ENCODE measurements at regions not wholly inside any gene's neighbourhood (a gene's known extent, or its start where the extent isn't known, plus 50 kb on each side); places are given as distances from the start of the nearest gene placed in this dataset.

DNA sequence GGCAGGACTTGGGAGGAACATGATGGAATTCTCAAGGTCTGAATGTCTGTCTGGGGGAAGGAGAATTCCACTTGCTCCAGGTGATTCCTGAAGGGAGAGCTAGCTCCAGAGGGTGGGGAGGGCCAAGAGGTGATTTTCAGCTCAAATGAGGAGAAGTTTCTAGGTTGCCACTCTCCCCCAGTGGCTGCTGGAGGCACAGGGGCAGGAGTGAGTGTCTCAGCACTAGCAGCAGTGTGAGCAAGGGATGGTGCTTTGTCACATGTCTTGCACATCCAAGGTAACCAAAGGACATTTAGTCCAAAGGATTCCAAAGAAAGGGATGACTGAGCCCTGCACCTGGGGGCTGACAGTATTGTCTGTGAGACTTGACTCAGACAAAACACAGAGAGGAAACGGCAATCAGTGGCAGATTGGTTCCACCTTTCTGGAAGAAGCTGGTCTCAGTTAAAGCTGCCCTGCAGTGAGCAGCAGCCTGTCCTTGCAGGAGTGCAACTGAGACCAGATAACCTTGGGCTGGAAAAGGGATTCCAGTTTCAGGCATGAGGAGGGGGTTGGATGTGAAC, 51.2 kb upstream of the PCBD1 start:
- no peak overlapping the region for H3K9ac ChIP-seq (ENCODE audit: low read depth in 1 of 2, low read length in 2 of 2)

DNA sequence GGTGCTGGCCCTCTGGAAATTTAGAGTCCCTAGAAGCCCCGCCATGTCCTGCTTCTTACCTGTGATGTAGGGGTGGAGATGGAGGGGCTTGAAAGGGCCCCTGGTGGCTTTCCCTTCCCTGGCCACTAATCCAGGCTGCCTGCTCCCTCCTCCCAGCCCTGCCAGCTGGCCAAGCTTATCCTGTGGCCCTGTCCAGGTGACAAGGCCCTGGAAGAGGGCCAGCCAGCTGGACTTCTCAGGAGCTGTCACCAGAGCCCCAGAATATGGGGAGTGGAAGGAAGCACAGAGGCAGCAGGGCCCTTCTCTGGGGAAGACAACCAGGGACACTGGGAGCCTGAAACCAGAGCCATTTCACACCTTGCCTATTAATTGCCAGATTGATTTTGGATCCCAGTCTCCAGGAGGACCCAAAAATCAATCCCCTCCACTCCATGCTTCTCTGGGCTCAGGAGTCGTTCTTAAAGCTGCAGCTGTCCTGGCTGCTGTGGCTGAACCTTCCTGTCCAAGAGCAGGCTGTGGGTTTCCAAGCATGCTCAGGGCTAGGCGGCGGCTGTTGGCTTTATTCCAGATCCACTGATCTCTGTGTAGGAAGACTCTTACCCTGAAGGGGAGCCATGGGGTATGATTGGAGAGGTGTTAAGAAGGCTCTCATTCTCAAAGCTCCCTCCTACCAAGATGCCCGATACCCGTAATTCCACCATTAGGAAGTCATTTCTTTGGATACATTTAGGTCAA, 52.6 kb upstream of the PCBD1 start:
- Histone ChIP-seq H3K4me3 (ENCODE audit: low read depth in 1 of 2, low read length in 2 of 2) (no peak overlapping the region), H3K36me3 (ENCODE audit: control insufficient read depth in 1 of 2, insufficient read depth in 2 of 2, low read length in 2 of 2) (no peaks in the 10 kb centered on the region), H3K27me3 (ENCODE audit: control insufficient read depth in 1 of 2, insufficient read depth in 2 of 2, low read length in 2 of 2) (no peaks in the 10 kb centered on the region), H3K9ac (ENCODE audit: low read depth in 1 of 2, low read length in 2 of 2) (no peak overlapping the region), H3K9me3 (ENCODE audit: control insufficient read depth in 1 of 2, low read length in 2 of 2) (no peaks in the 10 kb centered on the region), H3K27ac (ENCODE audit: low read depth, low read length) (no peak overlapping the region), H3K4me1 (ENCODE audit: control insufficient read depth in 1 of 2, insufficient read depth in 2 of 2, low read length in 2 of 2) (no peaks in the 10 kb centered on the region)

More for the DNA sequence above, 51.2 kb upstream of the PCBD1 start:
- H3K27ac ChIP-seq (ENCODE audit: low read depth, low read length) = no peak overlapping the region
- H3K36me3 ChIP-seq (ENCODE audit: control insufficient read depth in 1 of 2, insufficient read depth in 2 of 2, low read length in 2 of 2) = no peaks in the 10 kb centered on the region
- no peaks in the 10 kb centered on the region for H3K27me3 ChIP-seq (ENCODE audit: control insufficient read depth in 1 of 2, insufficient read depth in 2 of 2, low read length in 2 of 2)
- H3K4me1 ChIP-seq (ENCODE audit: control insufficient read depth in 1 of 2, insufficient read depth in 2 of 2, low read length in 2 of 2) = no peaks in the 10 kb centered on the region
- H3K9me3 ChIP-seq (ENCODE audit: control insufficient read depth in 1 of 2, low read length in 2 of 2) = no peaks in the 10 kb centered on the region
- H3K4me3 ChIP-seq (ENCODE audit: low read depth in 1 of 2, low read length in 2 of 2) = no peak overlapping the region

DNA sequence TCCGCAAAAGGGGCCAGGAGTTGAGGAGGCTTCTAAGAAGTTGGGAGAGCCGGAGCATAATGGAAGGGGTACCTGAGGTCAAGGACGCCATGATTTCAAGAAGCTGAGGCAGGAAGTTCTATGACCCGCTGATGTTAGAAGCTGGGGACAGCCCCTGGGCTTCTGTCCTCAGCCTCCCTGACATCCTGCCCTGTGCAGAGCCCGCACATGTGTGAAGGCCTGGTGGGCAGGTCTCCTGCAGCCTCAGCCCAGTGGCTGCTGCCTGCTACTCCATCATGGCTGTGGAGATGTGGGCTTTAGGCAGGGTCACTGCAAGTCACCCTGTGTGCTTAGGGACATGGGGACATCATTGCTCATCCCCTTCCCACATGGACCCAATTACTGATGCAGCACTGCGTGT, 53.8 kb upstream of the PCBD1 start:
- no peaks in the 10 kb centered on the region for H3K27me3 ChIP-seq (ENCODE audit: control insufficient read depth in 1 of 2, insufficient read depth in 2 of 2, low read length in 2 of 2)
- H3K36me3 ChIP-seq (ENCODE audit: control insufficient read depth in 1 of 2, insufficient read depth in 2 of 2, low read length in 2 of 2) = no peaks in the 10 kb centered on the region
- no peak overlapping the region for H3K4me3 ChIP-seq (ENCODE audit: low read depth in 1 of 2, low read length in 2 of 2)
- H3K9me3 ChIP-seq (ENCODE audit: control insufficient read depth in 1 of 2, low read length in 2 of 2) = no peaks in the 10 kb centered on the region
- H3K4me1 ChIP-seq (ENCODE audit: control insufficient read depth in 1 of 2, insufficient read depth in 2 of 2, low read length in 2 of 2) = no peaks in the 10 kb centered on the region
- no peak overlapping the region for H3K27ac ChIP-seq (ENCODE audit: low read depth, low read length)
- no peak overlapping the region for H3K9ac ChIP-seq (ENCODE audit: low read depth in 1 of 2, low read length in 2 of 2)

DNA sequence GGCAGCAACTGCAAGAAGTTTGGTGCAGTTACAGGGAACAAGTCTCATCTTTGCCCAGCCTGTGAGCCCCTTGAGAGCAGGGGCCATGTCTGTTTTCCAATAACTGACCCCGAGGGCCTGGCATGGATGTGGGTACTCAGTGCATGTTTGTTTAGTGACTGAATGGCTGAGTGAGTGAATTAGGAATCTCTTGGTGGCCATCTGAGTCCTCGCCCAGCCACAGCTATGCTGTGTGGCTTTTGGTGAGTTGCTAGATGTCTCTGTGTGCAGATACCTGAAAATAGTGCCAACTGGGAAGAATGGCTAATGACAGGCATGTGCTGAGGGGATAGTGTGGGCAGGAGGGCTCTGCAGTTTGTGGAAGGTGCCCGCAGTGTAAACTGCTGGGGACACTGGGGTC, 54.4 kb upstream of the PCBD1 start:
- H3K9ac ChIP-seq (ENCODE audit: low read depth in 1 of 2, low read length in 2 of 2) = no peak overlapping the region
- no peaks in the 10 kb centered on the region for H3K36me3 ChIP-seq (ENCODE audit: control insufficient read depth in 1 of 2, insufficient read depth in 2 of 2, low read length in 2 of 2)
- H3K9me3 ChIP-seq (ENCODE audit: control insufficient read depth in 1 of 2, low read length in 2 of 2) = no peaks in the 10 kb centered on the region
- no peak overlapping the region for H3K27ac ChIP-seq (ENCODE audit: low read depth, low read length)
- H3K4me3 ChIP-seq (ENCODE audit: low read depth in 1 of 2, low read length in 2 of 2) = no peak overlapping the region
- no peaks in the 10 kb centered on the region for H3K4me1 ChIP-seq (ENCODE audit: control insufficient read depth in 1 of 2, insufficient read depth in 2 of 2, low read length in 2 of 2)
- H3K27me3 ChIP-seq (ENCODE audit: control insufficient read depth in 1 of 2, insufficient read depth in 2 of 2, low read length in 2 of 2) = no peaks in the 10 kb centered on the region

DNA sequence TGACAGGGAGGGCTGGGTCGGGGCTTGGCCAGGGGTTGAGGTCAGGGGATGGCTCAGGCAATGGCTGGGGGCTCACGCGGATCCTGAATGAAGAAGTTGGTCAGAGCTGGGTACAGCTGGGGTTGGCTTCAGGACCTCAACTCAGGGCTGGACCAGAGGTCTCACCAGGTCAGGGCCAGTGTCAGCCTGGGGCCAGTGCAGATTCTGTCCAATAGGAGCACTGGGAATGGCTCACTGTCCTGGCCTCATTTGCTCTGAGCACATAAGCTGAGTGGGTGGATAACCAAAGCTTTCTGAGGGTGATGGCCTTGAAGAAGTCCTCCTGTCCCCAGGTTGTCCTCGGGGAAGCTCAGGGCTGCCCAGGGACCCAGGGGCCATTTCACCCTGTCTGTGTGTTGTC, 54.9 kb upstream of the PCBD1 start:
- no peak overlapping the region for H3K27ac ChIP-seq (ENCODE audit: low read depth, low read length)
- no peaks in the 10 kb centered on the region for H3K36me3 ChIP-seq (ENCODE audit: control insufficient read depth in 1 of 2, insufficient read depth in 2 of 2, low read length in 2 of 2)
- H3K4me3 ChIP-seq (ENCODE audit: low read depth in 1 of 2, low read length in 2 of 2) = no peak overlapping the region
- H3K9me3 ChIP-seq (ENCODE audit: control insufficient read depth in 1 of 2, low read length in 2 of 2) = no peaks in the 10 kb centered on the region
- no peaks in the 10 kb centered on the region for H3K4me1 ChIP-seq (ENCODE audit: control insufficient read depth in 1 of 2, insufficient read depth in 2 of 2, low read length in 2 of 2)
- no peaks in the 10 kb centered on the region for H3K27me3 ChIP-seq (ENCODE audit: control insufficient read depth in 1 of 2, insufficient read depth in 2 of 2, low read length in 2 of 2)
- H3K9ac ChIP-seq (ENCODE audit: low read depth in 1 of 2, low read length in 2 of 2) = no peak overlapping the region

DNA sequence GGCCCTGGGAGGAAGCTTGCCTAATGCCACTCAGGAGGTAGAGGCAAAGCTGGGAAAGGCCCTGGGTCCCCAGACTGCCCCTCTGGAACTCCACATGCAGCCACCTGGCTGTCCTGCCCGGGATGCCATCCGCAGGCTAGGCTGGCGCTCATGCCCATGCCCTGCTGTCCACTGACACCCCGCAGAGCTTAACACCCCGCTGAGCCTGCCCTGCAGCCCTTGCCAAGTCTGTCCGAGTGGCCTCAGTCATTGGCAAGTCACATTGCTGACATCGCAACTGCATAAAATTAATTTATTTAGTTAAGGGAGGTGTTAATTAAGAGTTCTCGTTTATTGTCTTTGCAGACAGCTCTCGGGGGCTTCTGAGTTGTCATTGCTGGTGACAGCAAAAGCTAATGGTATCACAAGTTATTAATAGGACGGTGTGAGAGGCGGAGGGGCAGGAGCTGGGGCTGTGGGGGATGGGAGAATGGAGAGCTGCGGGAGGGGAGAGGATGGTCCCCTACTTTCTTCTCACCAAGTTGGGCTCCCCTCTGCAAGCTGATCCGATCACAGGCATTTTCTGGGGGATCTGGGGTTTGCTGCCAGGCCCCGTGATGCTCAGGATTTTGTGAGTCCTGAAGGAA, 55.6 kb upstream of the PCBD1 start:
- Histone ChIP-seq H3K27me3 (ENCODE audit: control insufficient read depth in 1 of 2, insufficient read depth in 2 of 2, low read length in 2 of 2) (no peaks in the 10 kb centered on the region), H3K4me3 (ENCODE audit: low read depth in 1 of 2, low read length in 2 of 2) (no peak overlapping the region), H3K36me3 (ENCODE audit: control insufficient read depth in 1 of 2, insufficient read depth in 2 of 2, low read length in 2 of 2) (no peaks in the 10 kb centered on the region), H3K27ac (ENCODE audit: low read depth, low read length) (no peak overlapping the region), H3K4me1 (ENCODE audit: control insufficient read depth in 1 of 2, insufficient read depth in 2 of 2, low read length in 2 of 2) (no peaks in the 10 kb centered on the region), H3K9me3 (ENCODE audit: control insufficient read depth in 1 of 2, low read length in 2 of 2) (no peaks in the 10 kb centered on the region), H3K9ac (ENCODE audit: low read depth in 1 of 2, low read length in 2 of 2) (no peak overlapping the region)

DNA sequence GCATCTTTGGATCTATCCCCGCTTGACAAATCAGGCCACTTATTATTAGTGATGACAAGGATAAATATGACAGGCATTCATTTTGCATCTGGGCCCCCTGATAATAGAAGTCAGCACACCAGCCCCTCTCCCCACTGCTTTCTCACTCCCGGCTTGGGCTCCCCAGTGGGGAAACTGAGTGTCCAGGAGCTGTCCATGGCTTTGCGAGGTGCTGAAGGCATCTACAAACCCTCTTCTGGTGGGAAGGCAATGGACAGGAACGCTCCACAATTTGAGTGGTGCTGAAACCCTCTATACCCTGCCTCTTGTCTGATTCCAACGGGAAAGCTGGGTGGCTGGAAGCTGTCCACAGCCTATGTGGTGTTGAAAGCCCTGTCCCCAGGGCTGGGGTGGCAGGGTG, 61.7 kb upstream of the PCBD1 start:
- H3K4me3 ChIP-seq (ENCODE audit: low read depth in 1 of 2, low read length in 2 of 2) = no peak overlapping the region
- H3K9ac ChIP-seq (ENCODE audit: low read depth in 1 of 2, low read length in 2 of 2) = no peak overlapping the region
- no peak overlapping the region for H3K27ac ChIP-seq (ENCODE audit: low read depth, low read length)
- H3K36me3 ChIP-seq (ENCODE audit: control insufficient read depth in 1 of 2, insufficient read depth in 2 of 2, low read length in 2 of 2) = no peaks in the 10 kb centered on the region
- H3K27me3 ChIP-seq (ENCODE audit: control insufficient read depth in 1 of 2, insufficient read depth in 2 of 2, low read length in 2 of 2) = no peaks in the 10 kb centered on the region
- H3K4me1 ChIP-seq (ENCODE audit: control insufficient read depth in 1 of 2, insufficient read depth in 2 of 2, low read length in 2 of 2) = peaks cover 0 to 4% of the 10 kb centered on the region in 2 donors
- no peaks in the 10 kb centered on the region for H3K9me3 ChIP-seq (ENCODE audit: control insufficient read depth in 1 of 2, low read length in 2 of 2)

DNA sequence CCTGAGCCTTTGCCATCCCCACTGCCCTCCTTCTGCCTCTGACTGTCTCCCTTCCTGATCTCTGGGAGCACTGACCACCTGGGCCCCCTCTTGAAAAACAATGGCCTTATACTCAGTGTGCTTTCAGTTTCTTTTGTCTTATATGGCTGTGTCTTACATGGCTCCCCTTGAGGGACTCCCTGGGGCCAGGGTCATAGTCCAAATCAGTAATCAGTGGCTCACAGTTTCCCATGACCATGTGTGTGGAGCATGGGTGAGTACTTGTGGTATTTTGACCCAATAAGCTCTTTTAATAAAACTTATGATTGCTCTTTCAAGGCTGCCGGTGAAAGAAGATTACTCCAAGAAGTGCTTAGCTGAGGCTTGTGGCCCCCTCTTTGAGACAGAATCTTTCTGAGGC, 62.4 kb upstream of the PCBD1 start:
- H3K36me3 ChIP-seq (ENCODE audit: control insufficient read depth in 1 of 2, insufficient read depth in 2 of 2, low read length in 2 of 2) = no peaks in the 10 kb centered on the region
- no peak overlapping the region for H3K27ac ChIP-seq (ENCODE audit: low read depth, low read length)
- peaks cover 0 to 4% of the 10 kb centered on the region in 2 donors for H3K4me1 ChIP-seq (ENCODE audit: control insufficient read depth in 1 of 2, insufficient read depth in 2 of 2, low read length in 2 of 2)
- H3K9ac ChIP-seq (ENCODE audit: low read depth in 1 of 2, low read length in 2 of 2) = no peak overlapping the region
- no peaks in the 10 kb centered on the region for H3K9me3 ChIP-seq (ENCODE audit: control insufficient read depth in 1 of 2, low read length in 2 of 2)
- H3K4me3 ChIP-seq (ENCODE audit: low read depth in 1 of 2, low read length in 2 of 2) = no peak overlapping the region
- H3K27me3 ChIP-seq (ENCODE audit: control insufficient read depth in 1 of 2, insufficient read depth in 2 of 2, low read length in 2 of 2) = no peaks in the 10 kb centered on the region

DNA sequence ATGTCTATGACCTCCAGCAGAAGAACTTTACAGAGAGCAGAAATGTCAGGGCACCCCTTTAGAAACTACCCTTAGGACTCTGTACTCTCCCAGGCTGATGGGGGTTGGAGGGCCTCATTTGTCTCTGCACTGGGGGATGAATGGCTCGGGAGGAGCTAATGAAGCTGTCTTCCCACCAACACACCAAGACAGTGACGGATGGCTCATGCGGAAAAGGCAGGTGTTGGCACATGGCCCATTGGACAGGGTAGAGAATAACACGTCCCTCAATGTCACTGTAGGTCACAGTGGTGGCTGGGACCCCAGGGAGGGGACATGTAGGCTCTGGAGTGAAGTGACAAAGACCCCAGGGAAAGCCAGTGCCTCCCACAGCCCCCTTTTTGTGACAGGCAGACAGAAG, 64.0 kb upstream of the PCBD1 start:
- Histone ChIP-seq H3K27ac (ENCODE audit: low read depth, low read length) (no peak overlapping the region), H3K36me3 (ENCODE audit: control insufficient read depth in 1 of 2, insufficient read depth in 2 of 2, low read length in 2 of 2) (no peaks in the 10 kb centered on the region), H3K4me1 (ENCODE audit: control insufficient read depth in 1 of 2, insufficient read depth in 2 of 2, low read length in 2 of 2) (peaks cover 0 to 4% of the 10 kb centered on the region in 2 donors), H3K9me3 (ENCODE audit: control insufficient read depth in 1 of 2, low read length in 2 of 2) (no peaks in the 10 kb centered on the region), H3K27me3 (ENCODE audit: control insufficient read depth in 1 of 2, insufficient read depth in 2 of 2, low read length in 2 of 2) (no peaks in the 10 kb centered on the region), H3K9ac (ENCODE audit: low read depth in 1 of 2, low read length in 2 of 2) (no peak overlapping the region), H3K4me3 (ENCODE audit: low read depth in 1 of 2, low read length in 2 of 2) (no peak overlapping the region)

DNA sequence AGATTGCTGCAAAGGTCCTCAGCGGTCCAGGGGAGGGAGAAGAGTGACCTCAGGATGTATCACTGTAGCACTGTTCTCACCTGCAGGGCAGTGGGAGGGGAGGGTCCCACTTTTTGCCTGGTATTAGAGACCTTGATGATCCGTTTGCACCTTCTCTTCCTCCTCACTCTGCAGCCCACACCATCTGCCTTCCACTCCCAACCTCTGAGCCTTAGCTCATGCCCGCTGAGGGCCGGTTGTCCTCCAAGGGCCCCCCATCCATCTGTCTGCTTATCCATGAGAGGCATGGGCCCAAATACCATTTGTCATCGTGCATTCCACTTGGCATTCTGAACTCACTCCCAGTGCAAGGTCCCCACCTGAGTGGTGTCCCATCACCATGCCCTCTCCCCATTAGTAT, 64.6 kb upstream of the PCBD1 start:
- no peaks in the 10 kb centered on the region for H3K27me3 ChIP-seq (ENCODE audit: control insufficient read depth in 1 of 2, insufficient read depth in 2 of 2, low read length in 2 of 2)
- H3K4me1 ChIP-seq (ENCODE audit: control insufficient read depth in 1 of 2, insufficient read depth in 2 of 2, low read length in 2 of 2) = peaks cover 0 to 4% of the 10 kb centered on the region in 2 donors
- H3K4me3 ChIP-seq (ENCODE audit: low read depth in 1 of 2, low read length in 2 of 2) = no peak overlapping the region
- H3K36me3 ChIP-seq (ENCODE audit: control insufficient read depth in 1 of 2, insufficient read depth in 2 of 2, low read length in 2 of 2) = no peaks in the 10 kb centered on the region
- no peaks in the 10 kb centered on the region for H3K9me3 ChIP-seq (ENCODE audit: control insufficient read depth in 1 of 2, low read length in 2 of 2)
- no peak overlapping the region for H3K27ac ChIP-seq (ENCODE audit: low read depth, low read length)
- no peak overlapping the region for H3K9ac ChIP-seq (ENCODE audit: low read depth in 1 of 2, low read length in 2 of 2)

All from duodenal mucosa (tissue), 2 donors.